ENCODE measurements at regions not wholly inside any gene's neighbourhood (a gene's known extent, or its start where the extent isn't known, plus 50 kb on each side); places are given as distances from the start of the nearest gene placed in this dataset.

DNA sequence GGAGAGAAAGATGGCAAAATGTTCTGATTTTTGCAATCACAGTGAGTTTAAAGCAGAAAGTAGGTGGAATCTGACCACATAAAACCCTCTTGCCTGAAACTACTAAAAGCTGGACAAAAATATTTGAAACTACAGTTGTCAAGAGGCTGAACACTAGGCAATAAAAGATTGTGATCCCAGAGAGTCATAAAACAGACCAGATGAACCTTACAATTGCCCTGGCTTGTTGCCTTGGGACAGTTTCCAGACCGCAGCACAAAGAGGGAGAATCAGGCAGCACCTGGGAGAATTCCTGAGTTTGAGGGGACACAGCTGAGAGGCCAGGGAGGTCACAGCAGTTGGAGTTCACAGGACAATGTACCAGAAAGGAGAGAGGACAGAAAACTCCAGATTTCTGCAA is 107.3 kb upstream of the NANOS1 start:
- TF ChIP-seq JUN (IDR thresholded peaks at IDR 0.05) (no peak), ZC3H11A (IDR thresholded peaks at IDR 0.05) (no peak), POLR2A (IDR thresholded peaks at IDR 0.05; ENCODE audit: low read length) (no peak), RNF2 (IDR thresholded peaks at IDR 0.05; ENCODE audit: borderline replicate concordance, low read depth) (no peak), EHMT2 (IDR thresholded peaks at IDR 0.05; ENCODE audit: low read depth) (no peak)
- TF ChIP-seq, protein P1, sequence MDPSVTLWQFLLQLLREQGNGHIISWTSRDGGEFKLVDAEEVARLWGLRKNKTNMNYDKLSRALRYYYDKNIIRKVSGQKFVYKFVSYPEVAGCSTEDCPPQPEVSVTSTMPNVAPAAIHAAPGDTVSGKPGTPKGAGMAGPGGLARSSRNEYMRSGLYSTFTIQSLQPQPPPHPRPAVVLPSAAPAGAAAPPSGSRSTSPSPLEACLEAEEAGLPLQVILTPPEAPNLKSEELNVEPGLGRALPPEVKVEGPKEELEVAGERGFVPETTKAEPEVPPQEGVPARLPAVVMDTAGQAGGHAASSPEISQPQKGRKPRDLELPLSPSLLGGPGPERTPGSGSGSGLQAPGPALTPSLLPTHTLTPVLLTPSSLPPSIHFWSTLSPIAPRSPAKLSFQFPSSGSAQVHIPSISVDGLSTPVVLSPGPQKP (IDR thresholded peaks at IDR 0.05; ENCODE audit: low read depth, low read length) = no peak
- TF ChIP-seq, protein P2, sequence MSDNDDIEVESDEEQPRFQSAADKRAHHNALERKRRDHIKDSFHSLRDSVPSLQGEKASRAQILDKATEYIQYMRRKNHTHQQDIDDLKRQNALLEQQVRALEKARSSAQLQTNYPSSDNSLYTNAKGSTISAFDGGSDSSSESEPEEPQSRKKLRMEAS (IDR thresholded peaks at IDR 0.05) = no peak
- TF ChIP-seq, protein P3, sequence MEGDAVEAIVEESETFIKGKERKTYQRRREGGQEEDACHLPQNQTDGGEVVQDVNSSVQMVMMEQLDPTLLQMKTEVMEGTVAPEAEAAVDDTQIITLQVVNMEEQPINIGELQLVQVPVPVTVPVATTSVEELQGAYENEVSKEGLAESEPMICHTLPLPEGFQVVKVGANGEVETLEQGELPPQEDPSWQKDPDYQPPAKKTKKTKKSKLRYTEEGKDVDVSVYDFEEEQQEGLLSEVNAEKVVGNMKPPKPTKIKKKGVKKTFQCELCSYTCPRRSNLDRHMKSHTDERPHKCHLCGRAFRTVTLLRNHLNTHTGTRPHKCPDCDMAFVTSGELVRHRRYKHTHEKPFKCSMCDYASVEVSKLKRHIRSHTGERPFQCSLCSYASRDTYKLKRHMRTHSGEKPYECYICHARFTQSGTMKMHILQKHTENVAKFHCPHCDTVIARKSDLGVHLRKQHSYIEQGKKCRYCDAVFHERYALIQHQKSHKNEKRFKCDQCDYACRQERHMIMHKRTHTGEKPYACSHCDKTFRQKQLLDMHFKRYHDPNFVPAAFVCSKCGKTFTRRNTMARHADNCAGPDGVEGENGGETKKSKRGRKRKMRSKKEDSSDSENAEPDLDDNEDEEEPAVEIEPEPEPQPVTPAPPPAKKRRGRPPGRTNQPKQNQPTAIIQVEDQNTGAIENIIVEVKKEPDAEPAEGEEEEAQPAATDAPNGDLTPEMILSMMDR (IDR thresholded peaks at IDR 0.05) = no peak
